ENCODE measurements at regions not wholly inside any gene's neighbourhood (a gene's known extent, or its start where the extent isn't known, plus 50 kb on each side); places are given as distances from the start of the nearest gene placed in this dataset.
A peak's percentile ranks its signal among the peaks of the same experiment; 100 is the strongest.

DNA sequence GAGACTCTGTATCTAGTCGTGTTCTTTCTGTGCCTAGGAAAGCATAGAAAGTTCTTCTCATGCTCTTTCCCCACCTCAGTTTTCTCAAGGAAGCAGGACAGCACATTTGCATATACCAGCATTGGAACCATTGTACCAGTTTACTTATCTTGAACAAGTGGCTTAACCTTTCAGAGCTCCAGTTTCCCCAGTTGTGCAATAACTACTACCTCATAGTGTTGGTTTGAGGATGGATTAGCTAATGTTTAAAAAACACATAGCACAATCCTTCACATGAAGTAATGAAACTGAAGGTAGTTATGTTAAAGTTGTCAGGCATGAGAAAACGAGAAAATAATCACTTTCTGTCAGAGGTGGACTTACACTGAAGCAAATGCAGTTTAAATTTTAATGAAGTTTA is 92.2 kb upstream of the H2AZ1 start:
- in situ Hi-C loops (cut with HindIII; ENCODE audit: low sequenced_read_pairs), result no loop called here
- no peak for DNase-seq (ENCODE audit: low read depth, low spot score)
- TF ChIP-seq, protein P1, sequence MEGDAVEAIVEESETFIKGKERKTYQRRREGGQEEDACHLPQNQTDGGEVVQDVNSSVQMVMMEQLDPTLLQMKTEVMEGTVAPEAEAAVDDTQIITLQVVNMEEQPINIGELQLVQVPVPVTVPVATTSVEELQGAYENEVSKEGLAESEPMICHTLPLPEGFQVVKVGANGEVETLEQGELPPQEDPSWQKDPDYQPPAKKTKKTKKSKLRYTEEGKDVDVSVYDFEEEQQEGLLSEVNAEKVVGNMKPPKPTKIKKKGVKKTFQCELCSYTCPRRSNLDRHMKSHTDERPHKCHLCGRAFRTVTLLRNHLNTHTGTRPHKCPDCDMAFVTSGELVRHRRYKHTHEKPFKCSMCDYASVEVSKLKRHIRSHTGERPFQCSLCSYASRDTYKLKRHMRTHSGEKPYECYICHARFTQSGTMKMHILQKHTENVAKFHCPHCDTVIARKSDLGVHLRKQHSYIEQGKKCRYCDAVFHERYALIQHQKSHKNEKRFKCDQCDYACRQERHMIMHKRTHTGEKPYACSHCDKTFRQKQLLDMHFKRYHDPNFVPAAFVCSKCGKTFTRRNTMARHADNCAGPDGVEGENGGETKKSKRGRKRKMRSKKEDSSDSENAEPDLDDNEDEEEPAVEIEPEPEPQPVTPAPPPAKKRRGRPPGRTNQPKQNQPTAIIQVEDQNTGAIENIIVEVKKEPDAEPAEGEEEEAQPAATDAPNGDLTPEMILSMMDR (IDR thresholded peaks at IDR 0.05; ENCODE audit: low read depth, low read length), result no peak
- H3K4me3 ChIP-seq (ENCODE audit: low read depth, low read length), result no peak overlapping the region

DNA sequence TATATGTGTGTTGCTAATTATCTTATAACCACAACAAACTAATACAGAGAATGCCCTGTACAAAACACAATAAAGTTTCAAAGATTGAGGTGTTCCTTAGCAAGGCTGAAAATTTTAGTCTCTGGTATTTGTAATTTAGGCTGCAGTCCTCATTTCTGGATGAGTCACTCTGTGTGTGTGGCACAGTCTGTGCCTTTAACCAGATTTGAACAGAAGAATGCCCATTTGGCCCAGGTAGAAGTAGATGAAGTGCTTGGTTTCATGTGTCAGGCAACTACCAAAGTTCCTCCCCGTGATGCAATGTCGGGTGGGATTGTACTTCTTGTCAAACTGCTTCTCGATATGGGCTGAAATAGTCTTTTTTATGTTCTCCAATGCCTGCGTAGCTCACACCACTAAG is 91.6 kb upstream of the H2AZ1 start:
- in situ Hi-C loops (cut with HindIII; ENCODE audit: low sequenced_read_pairs), result no loop called here

DNA sequence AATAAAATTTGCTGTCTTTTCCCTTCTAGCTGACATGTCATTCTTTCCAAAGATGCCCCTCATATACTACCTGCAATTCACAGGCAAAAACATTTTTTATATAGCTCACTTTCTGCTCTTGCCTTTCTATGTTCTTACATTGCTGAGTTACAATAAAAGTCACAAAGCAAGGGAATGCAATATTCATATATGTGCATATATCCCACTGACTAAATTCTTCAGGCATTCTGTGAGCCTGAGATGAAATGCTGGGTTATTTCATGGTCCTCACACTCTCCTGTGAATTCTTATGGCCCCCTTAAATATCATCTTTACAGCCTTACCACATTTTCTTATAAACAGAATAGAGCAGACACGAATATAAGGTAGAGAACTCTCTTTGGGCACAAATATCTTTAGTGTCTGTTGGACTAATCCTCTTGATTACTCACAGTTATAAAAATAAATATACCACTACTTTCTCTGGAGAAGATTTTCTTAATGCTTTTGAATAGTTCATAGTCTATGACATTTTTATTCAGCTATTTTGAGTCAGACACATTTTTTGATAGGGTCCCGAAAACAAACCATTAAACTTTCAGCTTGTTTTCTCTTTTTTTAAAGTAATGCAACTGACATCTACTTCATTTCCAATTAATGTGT is 84.1 kb upstream of the H2AZ1 start:
- in situ Hi-C loops (cut with HindIII; ENCODE audit: low sequenced_read_pairs), result no loop called here
- TF ChIP-seq, protein P1 (IDR thresholded peaks at IDR 0.05; ENCODE audit: low read depth, low read length), result no peak
- no peak for DNase-seq (ENCODE audit: low read depth, low spot score)
- H3K4me3 ChIP-seq (ENCODE audit: low read depth, low read length), result no peak overlapping the region

More for the DNA sequence above, 91.6 kb upstream of the H2AZ1 start:
- no peak for DNase-seq (ENCODE audit: low read depth, low spot score)
- H3K4me3 ChIP-seq (ENCODE audit: low read depth, low read length), result no peak overlapping the region
- TF ChIP-seq, protein P1 (IDR thresholded peaks at IDR 0.05; ENCODE audit: low read depth, low read length), result no peak

DNA sequence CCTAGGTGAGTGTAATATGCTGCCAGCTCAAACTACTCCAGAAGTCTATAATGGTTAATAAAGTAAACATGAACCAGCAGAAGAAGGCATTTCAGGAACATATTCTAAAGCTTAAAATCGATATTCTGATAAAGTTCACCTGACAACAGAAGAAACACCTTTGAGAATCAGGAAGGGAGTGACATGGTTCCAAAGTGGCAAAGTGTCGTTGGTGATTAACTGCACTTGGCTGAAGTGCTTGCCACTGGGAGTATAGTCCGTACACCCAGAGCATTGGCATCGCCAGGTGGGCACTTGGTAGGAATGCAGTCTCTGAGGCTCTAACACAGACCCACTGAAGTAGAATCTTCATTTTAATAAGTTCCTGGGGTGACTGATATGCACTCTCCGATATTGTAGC is 76.0 kb upstream of the H2AZ1 start:
- H3K4me3 ChIP-seq (ENCODE audit: low read depth, low read length), result no peak overlapping the region
- TF ChIP-seq, protein P1 (IDR thresholded peaks at IDR 0.05; ENCODE audit: low read depth, low read length), result no peak
- in situ Hi-C loops (cut with HindIII; ENCODE audit: low sequenced_read_pairs), result no loop called here
- DNase-seq (ENCODE audit: low read depth, low spot score), result no peak

DNA sequence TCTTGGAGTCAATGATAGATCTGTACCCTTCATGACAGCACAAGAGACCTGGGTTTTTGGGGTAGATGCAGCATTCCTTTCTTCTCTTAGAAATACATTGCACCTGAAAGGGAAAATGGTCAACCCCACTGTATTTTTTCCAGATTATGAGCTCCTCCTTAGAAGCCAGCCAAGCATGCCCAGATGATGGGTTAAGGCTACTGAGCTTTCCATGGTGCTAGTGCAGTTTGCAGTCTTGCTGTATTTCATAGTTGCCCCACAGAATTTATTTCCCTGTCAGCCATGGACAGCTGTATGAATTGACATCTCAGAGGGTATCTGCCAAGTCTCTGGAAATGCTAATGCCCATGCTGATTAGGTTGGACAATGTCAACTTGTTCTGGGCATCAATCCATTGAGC is 73.7 kb upstream of the H2AZ1 start:
- in situ Hi-C loops (cut with HindIII; ENCODE audit: low sequenced_read_pairs), result no loop called here
- no peak for DNase-seq (ENCODE audit: low read depth, low spot score)
- TF ChIP-seq, protein P1 (IDR thresholded peaks at IDR 0.05; ENCODE audit: low read depth, low read length), result no peak
- no peak overlapping the region for H3K4me3 ChIP-seq (ENCODE audit: low read depth, low read length)

- DNase-seq (ENCODE audit: low read depth, low spot score), result peak; percentile 14
- TF ChIP-seq, protein P1 (IDR thresholded peaks at IDR 0.05; ENCODE audit: low read depth, low read length), result no peak
- in situ Hi-C loops (cut with HindIII; ENCODE audit: low sequenced_read_pairs), result no loop called here
Measured at GRCh38 chr4:100022792-100023222, 72.7 kb upstream of the H2AZ1 start.

More at GRCh38 chr4:100022792-100023222, 72.7 kb upstream of the H2AZ1 start:
- no peak overlapping the region for H3K4me3 ChIP-seq (ENCODE audit: low read depth, low read length)

Data from astrocyte of the spinal cord (primary cell).